Activated T-helper 1 cell treated with anti-CD3 and anti-CD28 coated beads, Interleukin-2, amount 50 U/mL, for 16 hours (primary cell): ENCODE measurements at regions not wholly inside any gene's neighbourhood (a gene's known extent, or its start where the extent isn't known, plus 50 kb on each side); places are given as distances from the start of the nearest gene placed in this dataset.

Source experiments
- DNase-seq, 2 donors: peaks; one replicate each; pipeline ENCODE4 v3.0.0-alpha.2; 2020; ENCODE audit warnings: low read depth in 1 of 2, low spot score in 1 of 2

GRCh38 chr3:31246293-31247062 lies 286.2 kb upstream of the STT3B start:
- no peak for DNase-seq

- DNase-seq = no peak
These were observed 285.7 kb upstream of the STT3B start for GRCh38 chr3:31247063-31247447.

GRCh38 chr3:31247850-31248562 lies 284.7 kb upstream of the STT3B start:
- no peak for DNase-seq

- no peak for DNase-seq
These were observed 284.1 kb upstream of the STT3B start for GRCh38 chr3:31248563-31248992.

- no peak for DNase-seq
These were observed 283.2 kb upstream of the STT3B start for GRCh38 chr3:31249545-31249944.

- DNase-seq = no peak
These were observed 282.5 kb upstream of the STT3B start for GRCh38 chr3:31250116-31250777.

GRCh38 chr3:31251083-31251482 lies 281.6 kb upstream of the STT3B start:
- no peak for DNase-seq

- DNase-seq = no peak
These were observed 280.2 kb upstream of the STT3B start for GRCh38 chr3:31252216-31253185.

- no peak for DNase-seq
These were observed 278.9 kb upstream of the STT3B start for GRCh38 chr3:31253782-31254181.

GRCh38 chr3:31254483-31254882 lies 278.2 kb upstream of the STT3B start:
- no peak for DNase-seq

GRCh38 chr3:31255007-31255581 lies 277.6 kb upstream of the STT3B start:
- no peak for DNase-seq

- DNase-seq = no peak
These were observed 270.5 kb upstream of the STT3B start for GRCh38 chr3:31262201-31262600.

GRCh38 chr3:31263897-31264296 lies 268.8 kb upstream of the STT3B start:
- DNase-seq = no peak

- no peak for DNase-seq
These were observed 266.9 kb upstream of the STT3B start for GRCh38 chr3:31265646-31266428.

- no peak for DNase-seq
These were observed 263.9 kb upstream of the STT3B start for GRCh38 chr3:31268868-31269267.

- DNase-seq = no peak
These were observed 262.7 kb upstream of the STT3B start for GRCh38 chr3:31270010-31270409.

- no peak for DNase-seq
These were observed 258.2 kb upstream of the STT3B start for GRCh38 chr3:31274326-31275024.

- DNase-seq = no peak
These were observed 257.6 kb upstream of the STT3B start for GRCh38 chr3:31275038-31275572.

- no peak for DNase-seq
These were observed 257.1 kb upstream of the STT3B start for GRCh38 chr3:31275583-31275982.
